IPS-18a (cell line): ENCODE measurements at regions not wholly inside any gene's neighbourhood (a gene's known extent, or its start where the extent isn't known, plus 50 kb on each side); places are given as distances from the start of the nearest gene placed in this dataset.

Experiments
- H3K27ac ChIP-seq: one replicate; pipeline ENCODE4 v1.5.1; 2013; ENCODE audit warnings: low read length
- H3K27me3 ChIP-seq: one replicate; pipeline ENCODE4 v1.6.1; 2013; ENCODE audit warnings: mild to moderate bottlenecking, low read length; ENCODE audit not compliant: control insufficient read depth, insufficient read depth
- H3K36me3 ChIP-seq: one replicate; pipeline ENCODE4 v1.6.1; 2013; ENCODE audit warnings: low read depth, low read length; ENCODE audit not compliant: control insufficient read depth
- H3K4me1 ChIP-seq: one replicate; pipeline ENCODE4 v1.6.1; 2013; ENCODE audit warnings: low read depth, low read length; ENCODE audit not compliant: control insufficient read depth
- H3K4me3 ChIP-seq: one replicate; pipeline ENCODE4 v1.5.1; 2013; ENCODE audit warnings: low read length
- H3K9ac ChIP-seq: one replicate; pipeline ENCODE4 v1.6.1; 2013; ENCODE audit warnings: mild to moderate bottlenecking, low read length, moderate library complexity
- H3K9me3 ChIP-seq: one replicate; pipeline ENCODE4 v1.6.1; 2013; ENCODE audit warnings: low read depth, low read length; ENCODE audit not compliant: control insufficient read depth

DNA sequence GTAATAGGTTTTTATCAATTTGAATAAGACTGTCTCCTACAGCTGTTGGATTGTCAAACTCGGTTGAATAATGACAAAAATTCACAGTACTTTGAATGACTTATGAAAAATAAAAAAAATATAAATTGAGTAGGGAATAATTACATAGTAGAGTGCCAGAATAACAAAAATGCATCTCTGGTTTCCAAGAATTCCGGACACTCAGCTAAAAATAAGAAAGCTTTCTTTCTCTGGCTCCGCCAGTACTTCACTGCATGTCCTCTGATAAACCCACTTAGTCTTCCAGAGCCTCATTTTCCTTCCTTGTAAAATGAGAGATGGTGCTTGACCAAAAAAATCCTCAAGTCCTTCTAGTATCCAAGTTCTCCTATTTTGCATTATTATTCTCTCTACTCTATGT lies 374.6 kb upstream of the LUZP2 start:
- H3K9me3 ChIP-seq = no peaks in the 10 kb centered on the region
- no peak overlapping the region for H3K4me3 ChIP-seq
- H3K27me3 ChIP-seq = no peaks in the 10 kb centered on the region
- H3K36me3 ChIP-seq = no peaks in the 10 kb centered on the region
- no peak overlapping the region for H3K9ac ChIP-seq
- no peak overlapping the region for H3K27ac ChIP-seq
- no peaks in the 10 kb centered on the region for H3K4me1 ChIP-seq

DNA sequence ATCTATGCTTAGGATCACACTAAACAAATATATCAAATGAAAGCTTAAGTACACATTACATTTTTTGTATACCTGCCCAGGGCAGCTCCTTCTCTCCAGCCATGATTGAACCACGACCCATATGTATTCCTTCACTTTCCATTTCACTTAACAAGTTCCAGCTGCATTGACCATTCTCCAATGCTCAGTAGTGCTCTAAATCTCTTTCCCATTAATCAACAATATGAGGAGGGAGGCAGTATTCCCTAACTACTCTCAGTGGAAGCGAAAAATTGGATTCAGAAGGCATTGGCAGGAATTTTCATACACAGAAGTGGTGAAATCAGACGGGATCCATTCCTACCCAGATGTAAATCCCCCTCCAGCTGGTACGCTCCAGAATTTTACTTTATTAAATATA lies 372.0 kb upstream of the LUZP2 start:
- Histone ChIP-seq H3K36me3 (no peaks in the 10 kb centered on the region), H3K4me3 (no peak overlapping the region), H3K4me1 (no peaks in the 10 kb centered on the region), H3K9me3 (no peaks in the 10 kb centered on the region), H3K27me3 (no peaks in the 10 kb centered on the region), H3K9ac (no peak overlapping the region), H3K27ac (no peak overlapping the region)

DNA sequence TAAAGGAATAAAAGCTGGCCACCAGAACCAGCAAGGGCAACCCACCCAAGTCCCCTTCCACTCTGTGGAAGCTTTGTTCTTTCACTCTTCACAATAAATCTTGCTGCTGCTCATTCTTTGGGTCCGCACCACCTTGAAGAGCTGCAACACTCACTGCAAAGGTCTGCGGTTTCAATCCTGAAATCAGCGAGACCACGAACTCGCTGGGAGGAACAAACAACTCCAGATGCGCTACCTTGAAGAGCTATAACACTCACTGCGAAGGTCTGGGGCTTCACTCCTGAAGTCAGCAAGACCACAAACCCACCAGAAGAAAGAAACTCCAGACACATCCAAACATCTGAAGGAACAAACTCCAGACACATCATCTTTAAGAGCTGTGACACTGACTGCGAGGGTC lies 365.2 kb upstream of the LUZP2 start:
- no peaks in the 10 kb centered on the region for H3K9me3 ChIP-seq
- H3K4me3 ChIP-seq = no peak overlapping the region
- no peaks in the 10 kb centered on the region for H3K4me1 ChIP-seq
- H3K9ac ChIP-seq = no peak overlapping the region
- H3K27me3 ChIP-seq = no peaks in the 10 kb centered on the region
- no peaks in the 10 kb centered on the region for H3K36me3 ChIP-seq
- no peak overlapping the region for H3K27ac ChIP-seq

DNA sequence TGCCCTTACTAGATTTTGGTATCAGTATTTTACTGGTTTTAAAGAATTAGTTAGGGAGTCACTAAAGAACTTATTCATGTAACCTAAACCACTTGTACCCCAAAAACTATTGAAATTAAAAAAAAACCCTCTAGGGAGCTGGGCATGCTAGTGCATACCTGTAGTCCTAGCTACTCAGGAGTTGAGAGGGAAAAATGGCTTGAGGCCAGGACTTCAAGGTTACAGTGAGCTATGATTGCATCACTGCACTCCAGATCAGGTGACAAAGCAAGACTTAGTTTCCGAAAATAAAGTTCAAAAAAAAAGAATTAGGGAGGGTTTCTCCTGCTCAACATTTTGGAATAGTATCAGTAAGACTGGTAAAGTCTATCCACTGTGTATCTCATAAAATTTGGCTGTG lies 364.4 kb upstream of the LUZP2 start:
- no peaks in the 10 kb centered on the region for H3K27me3 ChIP-seq
- no peaks in the 10 kb centered on the region for H3K36me3 ChIP-seq
- no peak overlapping the region for H3K4me3 ChIP-seq
- H3K27ac ChIP-seq = no peak overlapping the region
- no peaks in the 10 kb centered on the region for H3K9me3 ChIP-seq
- H3K4me1 ChIP-seq = no peaks in the 10 kb centered on the region
- no peak overlapping the region for H3K9ac ChIP-seq

DNA sequence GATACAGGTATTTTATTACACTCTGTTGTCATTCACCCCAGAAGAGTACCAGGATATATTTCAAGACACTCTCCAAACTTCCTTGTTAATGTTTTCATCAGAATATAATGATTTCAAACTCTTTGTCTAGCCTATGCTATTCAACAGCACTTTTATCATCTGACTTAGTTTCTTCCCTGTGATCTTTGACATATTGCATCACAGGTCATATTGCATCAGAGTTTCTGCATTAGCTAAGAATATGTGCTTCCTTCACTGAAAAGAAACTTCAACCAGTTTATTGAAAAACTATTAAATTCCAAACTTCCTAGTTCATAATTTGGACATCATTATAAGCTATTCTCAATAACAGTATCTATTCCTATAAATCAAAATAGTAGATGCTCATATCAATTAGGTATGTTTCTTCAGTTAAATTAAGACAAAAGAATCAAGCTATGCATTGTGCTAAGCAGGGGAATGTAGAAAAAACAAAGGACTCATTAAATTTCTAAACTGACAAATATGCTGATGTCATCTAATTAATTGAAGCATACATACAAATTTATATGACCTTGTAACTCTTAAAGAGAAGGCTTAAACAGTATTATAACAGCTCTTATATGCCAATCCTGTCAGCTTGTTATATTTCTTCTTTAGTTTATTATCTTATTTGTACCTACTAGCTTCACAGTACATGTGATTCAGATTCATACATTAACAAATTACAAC lies 361.8 kb upstream of the LUZP2 start:
- Histone ChIP-seq H3K9me3 (no peaks in the 10 kb centered on the region), H3K4me3 (no peak overlapping the region), H3K9ac (no peak overlapping the region), H3K27ac (no peak overlapping the region), H3K27me3 (no peaks in the 10 kb centered on the region), H3K4me1 (no peaks in the 10 kb centered on the region), H3K36me3 (no peaks in the 10 kb centered on the region)

DNA sequence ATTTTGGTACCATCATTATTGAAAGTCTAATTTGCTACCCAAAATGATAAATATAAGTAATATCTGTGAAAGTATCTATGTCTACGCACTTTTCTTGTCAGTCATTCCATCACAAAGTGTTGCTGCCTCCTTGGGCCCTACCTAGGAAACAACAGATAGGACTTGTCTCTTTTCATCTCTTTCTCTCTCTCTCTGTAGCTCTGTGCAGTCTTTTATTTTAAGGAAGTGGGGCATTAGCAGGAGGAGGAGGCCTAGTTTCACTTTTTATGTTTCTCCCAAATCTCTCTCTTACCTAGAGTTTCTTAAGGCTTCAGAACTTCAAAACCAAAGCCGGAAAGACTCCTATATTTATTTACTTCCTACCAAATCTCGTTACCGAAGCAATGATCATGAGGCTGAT lies 354.8 kb upstream of the LUZP2 start:
- no peaks in the 10 kb centered on the region for H3K9me3 ChIP-seq
- H3K4me1 ChIP-seq = no peaks in the 10 kb centered on the region
- H3K36me3 ChIP-seq = no peaks in the 10 kb centered on the region
- no peaks in the 10 kb centered on the region for H3K27me3 ChIP-seq
- no peak overlapping the region for H3K27ac ChIP-seq
- no peak overlapping the region for H3K4me3 ChIP-seq
- no peak overlapping the region for H3K9ac ChIP-seq

DNA sequence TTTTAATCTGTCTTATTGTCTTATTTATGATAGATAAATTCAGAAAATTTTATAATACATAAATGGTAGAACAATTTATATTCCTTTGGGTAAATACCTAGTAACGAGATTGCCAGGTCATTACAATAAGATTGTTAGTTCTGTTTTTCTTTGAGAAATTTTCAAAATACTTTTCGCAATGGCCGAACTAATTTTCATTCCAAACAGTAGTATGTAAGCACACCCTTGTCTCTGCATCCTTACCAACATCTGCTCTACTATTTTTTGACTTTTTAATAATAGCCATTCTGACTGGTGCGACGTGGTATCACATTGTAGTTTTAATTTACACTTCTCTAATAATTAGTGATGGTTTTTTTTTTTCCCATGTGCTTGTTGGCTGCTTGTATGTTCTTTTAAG lies 351.4 kb upstream of the LUZP2 start:
- H3K36me3 ChIP-seq = no peaks in the 10 kb centered on the region
- H3K9me3 ChIP-seq = no peaks in the 10 kb centered on the region
- no peaks in the 10 kb centered on the region for H3K4me1 ChIP-seq
- H3K27me3 ChIP-seq = no peaks in the 10 kb centered on the region
- no peak overlapping the region for H3K4me3 ChIP-seq
- H3K9ac ChIP-seq = no peak overlapping the region
- no peak overlapping the region for H3K27ac ChIP-seq

DNA sequence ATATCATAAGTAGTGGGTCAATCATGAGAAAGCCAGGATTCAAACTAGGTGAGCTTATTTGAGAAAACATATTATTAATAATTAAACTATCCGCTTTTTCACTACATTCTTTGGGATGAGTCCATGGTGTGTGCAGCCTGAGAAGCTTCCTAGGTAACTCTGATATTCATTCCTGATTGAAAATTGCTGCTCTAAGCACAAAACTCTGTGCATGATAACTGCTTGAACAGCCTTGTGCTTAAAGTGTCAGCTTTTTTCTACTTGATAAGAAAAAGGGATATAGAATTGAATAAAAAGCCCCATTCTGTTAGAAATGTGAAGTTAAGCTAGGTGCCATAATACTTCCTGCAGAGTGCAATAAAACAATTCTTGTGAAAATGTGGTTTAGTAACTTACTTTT lies 343.5 kb upstream of the LUZP2 start:
- Histone ChIP-seq H3K9me3 (no peaks in the 10 kb centered on the region), H3K36me3 (no peaks in the 10 kb centered on the region), H3K4me3 (no peak overlapping the region), H3K4me1 (no peaks in the 10 kb centered on the region), H3K27ac (no peak overlapping the region), H3K27me3 (no peaks in the 10 kb centered on the region), H3K9ac (no peak overlapping the region)

DNA sequence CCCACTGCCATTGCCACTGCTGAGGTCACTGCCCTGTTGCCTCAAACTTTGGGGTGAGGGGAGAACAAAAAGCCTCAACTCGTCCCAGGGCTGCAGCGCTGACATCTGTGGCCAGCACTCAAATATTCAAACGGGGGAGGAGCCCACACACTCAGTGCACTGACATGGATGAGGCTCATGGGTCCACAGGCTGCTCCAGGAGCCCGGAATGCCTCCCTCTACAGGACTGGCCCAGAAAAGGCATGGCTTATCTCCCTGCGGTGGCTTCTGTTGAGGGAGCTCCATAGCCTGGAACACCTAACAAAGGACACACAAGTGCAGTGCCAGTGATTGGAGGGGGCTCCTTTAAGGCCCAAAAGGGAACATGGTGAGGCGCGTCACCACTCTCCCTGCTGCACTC lies 341.1 kb upstream of the LUZP2 start:
- Histone ChIP-seq H3K9me3 (no peaks in the 10 kb centered on the region), H3K9ac (no peak overlapping the region), H3K4me3 (no peak overlapping the region), H3K27ac (no peak overlapping the region), H3K27me3 (no peaks in the 10 kb centered on the region), H3K36me3 (no peaks in the 10 kb centered on the region), H3K4me1 (no peaks in the 10 kb centered on the region)

DNA sequence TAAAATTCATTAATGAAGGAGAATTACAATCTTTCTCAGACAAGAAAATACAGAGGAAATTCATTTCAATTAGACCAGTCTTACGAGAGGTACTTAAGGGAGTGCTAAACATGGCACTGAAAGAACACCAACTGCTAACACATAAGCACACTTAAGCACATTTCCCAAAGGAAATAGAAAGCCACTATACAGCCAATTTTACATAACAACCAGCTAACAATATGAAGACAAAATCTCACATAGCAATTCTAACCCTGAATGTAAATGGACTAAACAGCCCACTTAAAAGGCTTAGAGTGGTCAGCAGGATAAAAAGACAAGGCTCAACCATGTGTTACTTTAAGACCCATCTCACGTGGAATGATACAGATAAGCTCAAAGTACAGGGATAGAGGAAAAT lies 339.5 kb upstream of the LUZP2 start:
- no peaks in the 10 kb centered on the region for H3K36me3 ChIP-seq
- no peak overlapping the region for H3K27ac ChIP-seq
- no peaks in the 10 kb centered on the region for H3K27me3 ChIP-seq
- no peak overlapping the region for H3K9ac ChIP-seq
- H3K4me3 ChIP-seq = no peak overlapping the region
- no peaks in the 10 kb centered on the region for H3K4me1 ChIP-seq
- no peaks in the 10 kb centered on the region for H3K9me3 ChIP-seq

DNA sequence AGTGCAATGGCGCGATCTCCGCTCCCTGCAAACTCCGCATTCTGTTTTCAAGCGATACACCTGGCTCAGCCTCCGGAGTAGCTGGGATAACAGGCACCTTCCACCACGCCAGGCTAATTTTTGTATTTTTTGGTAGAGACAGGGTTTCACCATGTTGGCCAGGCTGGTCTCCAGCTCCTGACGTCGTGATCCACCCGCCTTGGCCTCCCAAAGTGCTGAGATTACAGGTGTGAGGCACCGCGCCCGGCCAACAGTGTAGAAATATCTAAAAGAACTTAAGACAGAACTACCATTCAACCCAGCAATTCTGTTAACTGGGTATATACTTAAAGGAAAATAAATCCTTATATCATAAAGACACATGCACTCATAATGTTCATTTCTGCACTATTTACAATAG lies 335.3 kb upstream of the LUZP2 start:
- Histone ChIP-seq H3K4me1 (no peaks in the 10 kb centered on the region), H3K27ac (no peak overlapping the region), H3K9ac (no peak overlapping the region), H3K36me3 (no peaks in the 10 kb centered on the region), H3K27me3 (no peaks in the 10 kb centered on the region), H3K9me3 (no peaks in the 10 kb centered on the region), H3K4me3 (no peak overlapping the region)

DNA sequence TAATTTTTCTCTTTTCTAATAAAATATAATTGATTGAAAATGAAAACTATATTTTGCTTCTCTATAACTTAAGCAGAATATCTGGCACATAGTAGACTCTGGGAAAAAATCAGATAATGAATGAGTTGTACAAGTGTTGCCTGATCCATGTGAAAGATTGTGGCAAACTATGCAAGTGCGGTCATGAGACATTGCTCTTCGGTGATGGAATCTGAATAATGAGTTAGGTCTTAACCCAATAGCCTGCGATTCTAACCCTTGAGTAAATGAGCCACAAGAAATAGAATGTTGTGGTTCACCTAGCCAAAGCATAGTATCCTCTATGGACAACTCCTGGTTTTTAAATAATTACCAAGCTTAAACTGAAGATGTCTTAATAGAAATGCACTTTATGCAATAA lies 333.7 kb upstream of the LUZP2 start:
- Histone ChIP-seq H3K9ac (no peak overlapping the region), H3K9me3 (no peaks in the 10 kb centered on the region), H3K36me3 (no peaks in the 10 kb centered on the region), H3K4me3 (no peak overlapping the region), H3K27ac (no peak overlapping the region), H3K27me3 (no peaks in the 10 kb centered on the region), H3K4me1 (no peaks in the 10 kb centered on the region)
